PC-9 (cell line): ENCODE measurements at regions not wholly inside any gene's neighbourhood (a gene's known extent, or its start where the extent isn't known, plus 50 kb on each side); places are given as distances from the start of the nearest gene placed in this dataset.

Experiments used
- CTCF ChIP-seq: fragments of 200-600 bp; sonication (generic); conservative IDR thresholded peaks from 2 replicates; pipeline ENCODE4 v1.6.1; 2017; ENCODE audit warnings: mixed run types, antibody characterized with exemption, mild to moderate bottlenecking, moderate library complexity
- EZH2 ChIP-seq: fragments of 200-600 bp; sonication (generic); IDR thresholded peaks from 2 replicates; pipeline ENCODE4 v1.8.0; 2017; ENCODE audit warnings: antibody characterized with exemption, low read depth

DNA sequence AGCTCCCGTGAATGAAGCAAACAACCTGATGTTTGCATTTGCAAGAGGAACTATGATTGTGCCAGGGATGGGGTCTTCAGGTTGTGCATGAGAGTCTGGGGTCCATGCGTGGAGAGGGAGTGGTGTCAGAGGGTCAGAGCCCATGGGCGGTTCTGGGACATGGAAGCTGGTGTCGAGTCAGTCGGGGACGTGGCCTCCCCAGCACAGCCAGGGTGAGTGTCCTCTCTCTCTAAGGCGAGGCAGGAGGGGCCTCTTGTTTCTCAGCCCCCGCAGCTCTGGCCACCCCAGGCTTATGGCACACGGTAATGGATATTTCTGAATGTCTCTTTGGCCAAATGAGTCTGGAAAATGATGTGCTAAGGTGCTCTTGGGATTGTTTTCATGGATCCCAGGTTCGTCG is 118.6 kb downstream of the RTP5 start:
- TF ChIP-seq CTCF (no peak), EZH2 (no peak)
